SK-N-SH (cell line): ENCODE measurements at regions not wholly inside any gene's neighbourhood (a gene's known extent, or its start where the extent isn't known, plus 50 kb on each side); places are given as distances from the start of the nearest gene placed in this dataset.

Experiments used
- FOXM1 ChIP-seq: IDR thresholded peaks from 2 replicates; pipeline ENCODE4 v1.4.0; 2012; ENCODE audit warnings: low read depth, mild to moderate bottlenecking
- JUND ChIP-seq: IDR thresholded peaks from 2 replicates; pipeline ENCODE4 v1.4.0; 2012
- MAX ChIP-seq: IDR thresholded peaks from 2 replicates; pipeline ENCODE4 v1.4.0; 2012; ENCODE audit warnings: low read depth
- NFIC ChIP-seq: IDR thresholded peaks from 2 replicates; pipeline ENCODE4 v1.4.0; 2012; ENCODE audit warnings: borderline replicate concordance
- POLR2AphosphoS5 ChIP-seq: IDR thresholded peaks from 2 replicates; pipeline ENCODE4 v1.6.1; 2012; ENCODE audit warnings: low read depth, low read length
- RFX5 ChIP-seq: IDR thresholded peaks from 2 replicates; pipeline ENCODE4 v1.6.1; 2012; ENCODE audit warnings: mild to moderate bottlenecking, improper control_type of control experiment, low read length
- SMC3 ChIP-seq: IDR thresholded peaks from 2 replicates; pipeline ENCODE4 v1.6.1; 2012; ENCODE audit warnings: low read depth, low read length, improper control_type of control experiment
- YY1 ChIP-seq: IDR thresholded peaks from 2 replicates; pipeline ENCODE4 v1.4.0; 2012; ENCODE audit warnings: low read depth, mild to moderate bottlenecking
- ZBTB33 ChIP-seq: IDR thresholded peaks from 2 replicates; pipeline ENCODE4 v1.4.0; 2012; ENCODE audit warnings: low read depth, borderline replicate concordance
- TF ChIP-seq, protein P1 (sequence below): fragments of 200-600 bp; sonication (generic); IDR thresholded peaks from 2 replicates; pipeline ENCODE4 v1.6.1; 2017; ENCODE audit warnings: antibody characterized with exemption, mild to moderate bottlenecking, moderate library complexity

DNA sequence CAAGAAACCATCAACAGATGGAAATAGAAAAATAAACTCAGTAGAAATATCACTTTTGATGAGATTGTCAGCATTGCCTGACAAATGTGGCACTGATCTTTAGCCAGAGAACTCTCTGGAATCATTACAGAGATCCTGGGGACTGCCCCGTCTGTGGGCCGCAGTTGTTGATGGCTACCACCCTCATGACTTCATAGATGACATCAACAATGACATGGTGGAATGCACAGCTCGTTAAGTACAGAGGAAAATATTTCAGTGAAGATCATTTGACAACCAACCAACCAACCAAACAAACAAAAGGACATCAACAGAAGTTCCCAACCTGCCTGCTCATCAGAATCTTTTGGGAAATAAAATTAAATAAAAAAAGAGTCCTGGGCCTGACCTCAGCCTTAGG lies 132.6 kb downstream of the UCHL1 start:
- TF ChIP-seq JUND (no peak), ZBTB33 (no peak), YY1 (no peak), SMC3 (no peak), FOXM1 (no peak), POLR2AphosphoS5 (no peak), RFX5 (no peak), NFIC (no peak), MAX (no peak)
- TF ChIP-seq, protein P1, sequence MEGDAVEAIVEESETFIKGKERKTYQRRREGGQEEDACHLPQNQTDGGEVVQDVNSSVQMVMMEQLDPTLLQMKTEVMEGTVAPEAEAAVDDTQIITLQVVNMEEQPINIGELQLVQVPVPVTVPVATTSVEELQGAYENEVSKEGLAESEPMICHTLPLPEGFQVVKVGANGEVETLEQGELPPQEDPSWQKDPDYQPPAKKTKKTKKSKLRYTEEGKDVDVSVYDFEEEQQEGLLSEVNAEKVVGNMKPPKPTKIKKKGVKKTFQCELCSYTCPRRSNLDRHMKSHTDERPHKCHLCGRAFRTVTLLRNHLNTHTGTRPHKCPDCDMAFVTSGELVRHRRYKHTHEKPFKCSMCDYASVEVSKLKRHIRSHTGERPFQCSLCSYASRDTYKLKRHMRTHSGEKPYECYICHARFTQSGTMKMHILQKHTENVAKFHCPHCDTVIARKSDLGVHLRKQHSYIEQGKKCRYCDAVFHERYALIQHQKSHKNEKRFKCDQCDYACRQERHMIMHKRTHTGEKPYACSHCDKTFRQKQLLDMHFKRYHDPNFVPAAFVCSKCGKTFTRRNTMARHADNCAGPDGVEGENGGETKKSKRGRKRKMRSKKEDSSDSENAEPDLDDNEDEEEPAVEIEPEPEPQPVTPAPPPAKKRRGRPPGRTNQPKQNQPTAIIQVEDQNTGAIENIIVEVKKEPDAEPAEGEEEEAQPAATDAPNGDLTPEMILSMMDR: no peak
